Loucy (cell line): ENCODE measurements at regions not wholly inside any gene's neighbourhood (a gene's known extent, or its start where the extent isn't known, plus 50 kb on each side); places are given as distances from the start of the nearest gene placed in this dataset.

Experiments used
- H2AFZ ChIP-seq: fragments of 200-600 bp; sonication (generic); 2 replicates; pipeline ENCODE4 v1.6.0; 2016; ENCODE audit warnings: antibody characterized with exemption, mild to moderate bottlenecking, low read length, moderate library complexity
- H3F3A ChIP-seq: fragments of 200-600 bp; 2 replicates; pipeline ENCODE4 v1.6.0; 2016; ENCODE audit warnings: antibody characterized with exemption, low read depth, mild to moderate bottlenecking
- H3K27me3 ChIP-seq: fragments of 200-600 bp; sonication (generic); 2 replicates; pipeline ENCODE4 v1.6.1; 2014; ENCODE audit warnings: low read length, mild to moderate bottlenecking; ENCODE audit not compliant: insufficient read depth, poor library complexity, severe bottlenecking
- H3K36me3 ChIP-seq: fragments of 200-600 bp; sonication (generic); 2 replicates; pipeline ENCODE4 v1.6.1; 2016; ENCODE audit warnings: low read length; ENCODE audit not compliant: insufficient read depth
- H3K4me1 ChIP-seq: fragments of 200-600 bp; sonication (generic); 2 replicates; pipeline ENCODE4 v1.5.1; 2014; ENCODE audit warnings: low read length, mild to moderate bottlenecking; ENCODE audit not compliant: insufficient read depth, poor library complexity, severe bottlenecking
- H3K4me2 ChIP-seq: fragments of 200-600 bp; sonication (generic); 2 replicates; pipeline ENCODE4 v1.6.0; 2014; ENCODE audit warnings: antibody characterized with exemption, low read length, low read depth, mild to moderate bottlenecking; ENCODE audit not compliant: poor library complexity, severe bottlenecking
- H3K4me3 ChIP-seq: fragments of 200-600 bp; sonication (generic); 2 replicates; pipeline ENCODE4 v1.5.1; 2014; ENCODE audit warnings: low read length, mild to moderate bottlenecking, mixed read lengths; ENCODE audit not compliant: poor library complexity, severe bottlenecking
- H3K79me2 ChIP-seq: fragments of 200-600 bp; sonication (generic); 2 replicates; pipeline ENCODE4 v1.6.1; 2014; ENCODE audit warnings: low read length; ENCODE audit not compliant: insufficient read depth
- H3K9ac ChIP-seq: fragments of 200-600 bp; sonication (generic); 2 replicates; pipeline ENCODE4 v1.6.0; 2014; ENCODE audit warnings: mild to moderate bottlenecking, low read depth, low read length, moderate library complexity; ENCODE audit not compliant: poor library complexity, severe bottlenecking
- H3K9me2 ChIP-seq: fragments of 200-600 bp; sonication (generic); replicated peaks from 2 replicates; pipeline ENCODE4 v1.6.1; 2016; ENCODE audit warnings: low read depth, low read length, mixed read lengths
- H3K9me3 ChIP-seq: fragments of 200-600 bp; sonication (generic); 2 replicates; pipeline ENCODE4 v1.6.1; 2014; ENCODE audit warnings: mild to moderate bottlenecking, antibody characterized with exemption, low read length, low read depth; ENCODE audit not compliant: insufficient read depth
- H4K20me1 ChIP-seq: fragments of 200-600 bp; sonication (generic); 2 replicates; pipeline ENCODE4 v1.6.0; 2014; ENCODE audit warnings: antibody characterized with exemption, low read length, mild to moderate bottlenecking; ENCODE audit not compliant: insufficient read depth, poor library complexity, severe bottlenecking
- CTCF ChIP-seq: fragments of 200-600 bp; sonication (generic); conservative IDR thresholded peaks from 2 replicates; pipeline ENCODE4 v1.5.1; 2014; ENCODE audit warnings: mild to moderate bottlenecking, antibody characterized with exemption, low read length
- EZH2phosphoT487 ChIP-seq: fragments of 200-600 bp; IDR thresholded peaks from 2 replicates; pipeline ENCODE4 v1.6.1; 2018; ENCODE audit warnings: antibody characterized with exemption, mild to moderate bottlenecking, moderate library complexity, borderline replicate concordance

- Histone ChIP-seq H3F3A (no peaks in the 10 kb centered on the region), H4K20me1 (peaks cover 3% of the 10 kb centered on the region), H3K36me3 (no peaks in the 10 kb centered on the region), H2AFZ (no peak overlapping the region), H3K4me3 (no peak overlapping the region), H3K9ac (no peak overlapping the region), H3K9me2 (no peaks in the 10 kb centered on the region), H3K27me3 (no peaks in the 10 kb centered on the region), H3K4me1 (peaks cover 19% of the 10 kb centered on the region), H3K79me2 (no peaks in the 10 kb centered on the region), H3K9me3 (no peaks in the 10 kb centered on the region), H3K4me2 (no peak overlapping the region)
- TF ChIP-seq EZH2phosphoT487 = no peak
- no peak for TF ChIP-seq CTCF
Measured at GRCh38 chr2:181258720-181259119, 198.5 kb upstream of the ITGA4 start.

GRCh38 chr2:181262782-181263181, 194.4 kb upstream of the ITGA4 start:
- H3K4me1 ChIP-seq = peaks cover 19% of the 10 kb centered on the region
- peaks cover 3% of the 10 kb centered on the region for H4K20me1 ChIP-seq
- H3K79me2 ChIP-seq = no peaks in the 10 kb centered on the region
- H3K27me3 ChIP-seq = no peaks in the 10 kb centered on the region
- TF ChIP-seq EZH2phosphoT487 = no peak
- H3F3A ChIP-seq = no peaks in the 10 kb centered on the region
- no peak overlapping the region for H2AFZ ChIP-seq
- H3K4me2 ChIP-seq = peak overlapping the region; percentile 8
- no peaks in the 10 kb centered on the region for H3K9me2 ChIP-seq
- H3K9me3 ChIP-seq = no peaks in the 10 kb centered on the region
- no peak overlapping the region for H3K4me3 ChIP-seq
- no peak overlapping the region for H3K9ac ChIP-seq
- H3K36me3 ChIP-seq = no peaks in the 10 kb centered on the region

- Histone ChIP-seq H3K27me3 (no peaks in the 10 kb centered on the region), H4K20me1 (peaks cover 3% of the 10 kb centered on the region), H3F3A (no peaks in the 10 kb centered on the region), H3K4me2 (no peak overlapping the region), H3K4me1 (peaks cover 30% of the 10 kb centered on the region), H3K9ac (no peak overlapping the region), H3K79me2 (no peaks in the 10 kb centered on the region), H2AFZ (no peak overlapping the region), H3K9me3 (no peaks in the 10 kb centered on the region), H3K9me2 (no peaks in the 10 kb centered on the region), H3K36me3 (no peaks in the 10 kb centered on the region), H3K4me3 (no peak overlapping the region)
- no peak for TF ChIP-seq EZH2phosphoT487
- TF ChIP-seq CTCF = no peak
Measured at GRCh38 chr2:181264001-181264400, 193.2 kb upstream of the ITGA4 start.

- H3K36me3 ChIP-seq = no peaks in the 10 kb centered on the region
- no peak overlapping the region for H3K4me2 ChIP-seq
- H3F3A ChIP-seq = no peaks in the 10 kb centered on the region
- no peaks in the 10 kb centered on the region for H3K27me3 ChIP-seq
- peaks cover 30% of the 10 kb centered on the region for H3K4me1 ChIP-seq
- H2AFZ ChIP-seq = no peak overlapping the region
- H3K9me3 ChIP-seq = no peaks in the 10 kb centered on the region
- no peaks in the 10 kb centered on the region for H3K79me2 ChIP-seq
- H4K20me1 ChIP-seq = peaks cover 3% of the 10 kb centered on the region
- no peak overlapping the region for H3K9ac ChIP-seq
- H3K4me3 ChIP-seq = no peak overlapping the region
- TF ChIP-seq CTCF (no peak), EZH2phosphoT487 (no peak)
- H3K9me2 ChIP-seq = no peaks in the 10 kb centered on the region
Measured at GRCh38 chr2:181264441-181264840, 192.7 kb upstream of the ITGA4 start.
